ENCODE measurements at regions not wholly inside any gene's neighbourhood (a gene's known extent, or its start where the extent isn't known, plus 50 kb on each side); places are given as distances from the start of the nearest gene placed in this dataset.

DNA sequence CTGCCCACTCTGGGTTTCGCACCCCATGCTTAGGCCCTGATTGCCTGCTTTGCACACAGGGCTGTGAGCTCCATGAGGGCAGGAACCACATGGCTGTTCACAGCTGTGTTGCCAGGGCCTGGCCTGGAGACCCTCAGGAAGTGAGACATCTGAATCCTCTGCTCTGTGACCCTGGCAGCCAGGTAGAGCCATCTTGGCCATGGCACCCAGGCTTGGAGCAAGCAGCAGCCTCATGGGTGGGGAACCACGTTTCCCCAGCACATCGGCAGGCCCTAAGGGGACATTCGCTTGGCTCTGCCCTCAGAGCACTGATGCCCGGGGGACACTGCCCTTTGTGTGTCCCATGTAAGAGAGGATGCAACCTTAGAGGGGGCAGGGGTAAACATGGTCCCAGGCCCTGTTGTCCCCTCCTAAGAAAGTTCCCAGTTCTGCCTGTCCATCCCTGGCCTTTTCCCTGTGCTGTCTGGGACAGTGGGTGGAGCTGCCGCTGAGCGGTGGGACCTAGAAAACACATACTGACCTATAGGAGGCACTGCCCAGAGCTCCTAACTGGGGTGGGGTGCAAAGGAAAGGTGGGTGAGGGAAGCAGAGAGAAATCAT is 144.1 kb upstream of the IER5L start:
- Histone ChIP-seq H3K27ac (peak overlapping the region; percentile 95 to 96), H3K4me3 (peak overlapping the region; percentile 76), H3K9me3 (no peaks in the 10 kb centered on the region), H3K4me1 (ENCODE audit: control insufficient read depth in 1 of 2, low read depth in 2 of 2) (peaks cover 44 to 71% of the 10 kb centered on the region in 2 donors), H3K36me3 (no peaks in the 10 kb centered on the region), H3K27me3 (replicated peaks; ENCODE audit: insufficient read depth) (no peaks in the 10 kb centered on the region)
- ATAC-seq (ENCODE audit: insufficient number of reproducible peaks, low FRiP score, low read depth), result no peak
- no peak for DNase-seq (ENCODE audit: low spot score)
- TF ChIP-seq, protein P1, sequence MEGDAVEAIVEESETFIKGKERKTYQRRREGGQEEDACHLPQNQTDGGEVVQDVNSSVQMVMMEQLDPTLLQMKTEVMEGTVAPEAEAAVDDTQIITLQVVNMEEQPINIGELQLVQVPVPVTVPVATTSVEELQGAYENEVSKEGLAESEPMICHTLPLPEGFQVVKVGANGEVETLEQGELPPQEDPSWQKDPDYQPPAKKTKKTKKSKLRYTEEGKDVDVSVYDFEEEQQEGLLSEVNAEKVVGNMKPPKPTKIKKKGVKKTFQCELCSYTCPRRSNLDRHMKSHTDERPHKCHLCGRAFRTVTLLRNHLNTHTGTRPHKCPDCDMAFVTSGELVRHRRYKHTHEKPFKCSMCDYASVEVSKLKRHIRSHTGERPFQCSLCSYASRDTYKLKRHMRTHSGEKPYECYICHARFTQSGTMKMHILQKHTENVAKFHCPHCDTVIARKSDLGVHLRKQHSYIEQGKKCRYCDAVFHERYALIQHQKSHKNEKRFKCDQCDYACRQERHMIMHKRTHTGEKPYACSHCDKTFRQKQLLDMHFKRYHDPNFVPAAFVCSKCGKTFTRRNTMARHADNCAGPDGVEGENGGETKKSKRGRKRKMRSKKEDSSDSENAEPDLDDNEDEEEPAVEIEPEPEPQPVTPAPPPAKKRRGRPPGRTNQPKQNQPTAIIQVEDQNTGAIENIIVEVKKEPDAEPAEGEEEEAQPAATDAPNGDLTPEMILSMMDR (IDR thresholded peaks at IDR 0.05), result no peak

DNA sequence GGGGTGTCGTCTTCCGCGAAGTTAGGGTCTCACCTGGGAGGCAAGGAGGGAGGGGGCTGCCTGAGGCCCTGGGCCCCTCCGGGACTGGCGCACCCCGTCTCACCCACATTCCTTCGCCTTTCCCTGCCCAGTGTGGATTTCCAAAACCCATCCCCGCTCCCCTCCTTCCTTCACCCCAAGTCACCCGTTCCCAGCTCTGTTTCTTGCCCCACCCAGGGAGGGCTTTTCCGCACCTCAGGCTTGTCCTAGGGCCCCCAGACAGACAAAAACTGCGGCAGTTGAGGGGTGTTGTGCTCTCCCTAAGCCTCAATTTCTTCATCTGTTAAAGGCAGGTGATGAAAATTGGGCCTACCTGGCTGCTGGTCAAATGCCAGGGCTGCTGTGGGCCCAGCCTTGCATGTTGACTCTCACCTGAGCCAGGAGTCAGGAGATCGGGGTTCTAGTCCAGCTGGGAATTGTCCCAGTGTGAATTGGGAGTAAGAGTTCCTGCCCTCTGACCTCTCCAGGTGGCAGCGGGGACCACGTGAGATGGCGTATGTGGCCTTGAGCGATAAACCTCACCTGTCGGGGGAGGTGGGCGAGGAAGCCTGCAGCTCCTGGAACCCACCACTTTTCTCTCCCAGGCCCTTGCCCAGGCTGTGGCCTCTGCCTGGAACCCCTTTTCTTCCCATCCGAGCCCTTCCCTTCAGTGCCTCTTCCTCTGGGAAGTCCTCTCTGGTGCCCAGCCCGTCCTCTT is 143.4 kb upstream of the IER5L start:
- TF ChIP-seq, protein P1 (IDR thresholded peaks at IDR 0.05), result no peak
- Histone ChIP-seq H3K36me3 (no peaks in the 10 kb centered on the region), H3K27ac (peak overlapping the region; percentile 95 to 96), H3K27me3 (replicated peaks; ENCODE audit: insufficient read depth) (no peaks in the 10 kb centered on the region), H3K4me3 (peak overlapping the region; percentile 76), H3K9me3 (no peaks in the 10 kb centered on the region), H3K4me1 (ENCODE audit: control insufficient read depth in 1 of 2, low read depth in 2 of 2) (peaks cover 44 to 78% of the 10 kb centered on the region in 2 donors)
- no peak for DNase-seq (ENCODE audit: low spot score)
- no peak for ATAC-seq (ENCODE audit: insufficient number of reproducible peaks, low FRiP score, low read depth)

DNA sequence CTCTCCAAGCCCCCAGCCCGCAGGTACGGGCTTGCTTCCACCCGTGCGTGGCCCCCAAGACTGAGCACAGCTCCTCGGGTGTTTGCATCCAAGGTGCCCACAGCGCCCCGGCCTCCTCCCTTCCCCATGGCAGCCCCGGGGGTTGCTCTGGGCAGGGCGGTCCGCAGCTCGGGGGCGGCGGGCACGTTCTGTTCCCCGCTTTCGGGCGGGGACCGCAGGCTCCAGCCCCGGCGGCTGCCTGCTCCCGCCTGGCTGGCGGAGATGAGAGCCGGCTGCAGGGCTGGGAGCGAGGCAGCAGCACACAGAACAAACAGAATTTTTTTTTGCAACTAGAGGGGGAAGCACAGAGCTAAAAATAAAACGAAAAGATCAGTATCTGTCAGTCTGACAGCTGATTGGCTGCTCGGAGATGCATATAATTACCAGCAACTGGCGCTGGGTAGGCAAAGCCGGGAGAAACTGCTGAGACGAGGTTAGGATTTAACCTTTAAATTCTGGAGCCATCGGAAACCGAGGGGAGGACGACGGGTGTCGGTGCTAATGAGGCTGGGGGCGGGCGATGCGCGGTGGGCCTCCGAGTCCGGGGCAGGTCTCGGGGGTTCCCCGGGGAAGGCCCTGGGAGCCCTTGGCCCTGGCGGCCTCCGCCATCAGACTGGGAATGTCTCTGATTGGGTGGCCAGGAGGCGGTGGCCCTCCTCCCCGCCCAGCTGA is 142.7 kb upstream of the IER5L start:
- DNase-seq (ENCODE audit: low spot score) (no peak), ATAC-seq (ENCODE audit: insufficient number of reproducible peaks, low FRiP score, low read depth) (peak; percentile 56)
- no peaks in the 10 kb centered on the region for H3K9me3 ChIP-seq
- TF ChIP-seq, protein P1 (IDR thresholded peaks at IDR 0.05), result peak; percentile 37
- no peaks in the 10 kb centered on the region for H3K27me3 ChIP-seq (replicated peaks; ENCODE audit: insufficient read depth)
- peak overlapping the region; percentile 95 to 96 for H3K27ac ChIP-seq
- H3K36me3 ChIP-seq, result no peaks in the 10 kb centered on the region
- peak overlapping the region; percentile 76 for H3K4me3 ChIP-seq
- peaks cover 51 to 85% of the 10 kb centered on the region in 2 donors for H3K4me1 ChIP-seq (ENCODE audit: control insufficient read depth in 1 of 2, low read depth in 2 of 2)

DNA sequence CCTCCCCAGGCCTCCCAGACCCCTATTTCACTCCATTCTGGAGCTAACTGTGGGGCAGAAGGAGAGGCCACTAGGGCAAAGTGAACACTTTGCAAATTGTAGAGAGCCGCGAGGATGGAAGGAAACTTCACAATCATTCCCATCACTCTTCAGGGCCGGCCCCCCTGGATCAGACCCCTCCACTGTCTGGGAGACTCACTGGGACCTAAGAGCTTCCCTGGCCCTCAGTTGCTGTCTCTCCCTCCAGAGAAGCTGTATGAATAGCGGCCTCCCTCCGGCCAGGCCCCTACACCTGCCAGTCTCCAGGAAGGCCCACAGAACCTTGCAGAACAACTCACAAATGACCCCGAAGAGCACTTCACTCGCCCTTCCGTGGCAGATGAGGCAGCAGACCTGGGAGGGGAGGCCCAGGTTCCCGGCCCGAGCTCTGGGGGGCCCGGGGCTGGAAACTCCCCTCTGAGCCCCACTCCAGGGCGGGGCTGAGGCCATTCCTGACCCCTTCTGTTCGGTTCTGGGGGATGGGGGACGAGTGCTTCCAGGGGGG is 141.9 kb upstream of the IER5L start:
- ATAC-seq (ENCODE audit: insufficient number of reproducible peaks, low FRiP score, low read depth) (no peak), DNase-seq (ENCODE audit: low spot score) (no peak)
- TF ChIP-seq, protein P1 (IDR thresholded peaks at IDR 0.05), result no peak
- peak overlapping the region; percentile 76 for H3K4me3 ChIP-seq
- no peaks in the 10 kb centered on the region for H3K9me3 ChIP-seq
- H3K27ac ChIP-seq, result peak overlapping the region; percentile 95 to 96
- no peaks in the 10 kb centered on the region for H3K27me3 ChIP-seq (replicated peaks; ENCODE audit: insufficient read depth)
- H3K36me3 ChIP-seq, result no peaks in the 10 kb centered on the region
- peaks cover 56 to 92% of the 10 kb centered on the region in 2 donors for H3K4me1 ChIP-seq (ENCODE audit: control insufficient read depth in 1 of 2, low read depth in 2 of 2)
